EL (cell line): ENCODE measurements at regions not wholly inside any gene's neighbourhood (a gene's known extent, or its start where the extent isn't known, plus 50 kb on each side); places are given as distances from the start of the nearest gene placed in this dataset.

ENCODE experiments used
- DNase-seq: peaks from one replicate; pipeline ENCODE4 v3.0.0-alpha.2; 2016

- no peak for DNase-seq
Observed at GRCh38 chr20:40961176-40961575, 67.4 kb upstream of the TOP1 start.

- DNase-seq: no peak
Observed at GRCh38 chr20:40961686-40962640, 66.7 kb upstream of the TOP1 start.

- peak; percentile 65 for DNase-seq
Observed at GRCh38 chr20:40962733-40963504, 65.7 kb upstream of the TOP1 start.

GRCh38 chr20:40963505-40963845 lies 65.1 kb upstream of the TOP1 start:
- DNase-seq: no peak

GRCh38 chr20:40965671-40966070 lies 63.0 kb upstream of the TOP1 start:
- no peak for DNase-seq

- DNase-seq: no peak
Observed at GRCh38 chr20:40966103-40966502, 62.5 kb upstream of the TOP1 start.

GRCh38 chr20:40966516-40967185 lies 62.0 kb upstream of the TOP1 start:
- no peak for DNase-seq

- no peak for DNase-seq
Observed at GRCh38 chr20:40967700-40968099, 60.9 kb upstream of the TOP1 start.

- DNase-seq: peak; percentile 80
Observed at GRCh38 chr20:40968816-40969562, 59.6 kb upstream of the TOP1 start.

- no peak for DNase-seq
Observed at GRCh38 chr20:40970218-40970617, 58.4 kb upstream of the TOP1 start.

GRCh38 chr20:40977218-40977617 lies 51.4 kb upstream of the TOP1 start:
- no peak for DNase-seq

GRCh38 chr20:40978761-40979160 lies 49.9 kb upstream of the TOP1 start:
- DNase-seq: no peak
